NB4 (cell line): ENCODE measurements at regions not wholly inside any gene's neighbourhood (a gene's known extent, or its start where the extent isn't known, plus 50 kb on each side); places are given as distances from the start of the nearest gene placed in this dataset.
"Not testable (repeated sequence)": the region's sequence is repeated elsewhere in the genome, so short reads cannot be mapped to it uniquely, and the experiment has no call there.

Source experiments
- DNase-seq: peaks from one replicate; pipeline ENCODE4 v3.0.0; 2010; ENCODE audit warnings: low read depth
- H3K4me3 ChIP-seq: one replicate; pipeline ENCODE4 v1.5.1; 2011; ENCODE audit warnings: mild to moderate bottlenecking, low read depth, low read length, moderate library complexity
- CTCF ChIP-seq: IDR thresholded peaks from one replicate; pipeline ENCODE4 v1.5.1; 2012; ENCODE audit warnings: low read depth, low read length

DNA sequence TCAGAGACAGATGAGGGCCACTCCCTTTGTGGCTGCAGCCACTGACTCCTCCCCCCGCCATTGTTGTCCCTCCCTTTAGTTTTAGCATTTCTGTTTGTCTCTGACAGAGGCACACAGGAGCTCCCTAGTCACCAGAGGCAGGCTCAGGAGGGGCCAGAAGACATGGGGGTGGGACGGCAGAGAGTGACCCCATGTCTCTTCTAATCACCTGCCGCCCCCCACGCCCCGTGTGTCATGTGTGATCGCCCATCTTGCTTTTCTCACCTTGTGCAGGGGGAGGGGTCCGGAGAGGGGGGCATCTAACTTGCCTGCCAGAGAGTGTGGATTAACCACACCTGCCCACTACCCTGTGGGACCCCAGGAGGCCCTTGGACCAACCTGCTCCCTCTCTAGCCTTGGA is 246.7 kb upstream of the TP53TG3C start:
- DNase-seq, H3K4me3 ChIP-seq: not testable (repeated sequence)

DNA sequence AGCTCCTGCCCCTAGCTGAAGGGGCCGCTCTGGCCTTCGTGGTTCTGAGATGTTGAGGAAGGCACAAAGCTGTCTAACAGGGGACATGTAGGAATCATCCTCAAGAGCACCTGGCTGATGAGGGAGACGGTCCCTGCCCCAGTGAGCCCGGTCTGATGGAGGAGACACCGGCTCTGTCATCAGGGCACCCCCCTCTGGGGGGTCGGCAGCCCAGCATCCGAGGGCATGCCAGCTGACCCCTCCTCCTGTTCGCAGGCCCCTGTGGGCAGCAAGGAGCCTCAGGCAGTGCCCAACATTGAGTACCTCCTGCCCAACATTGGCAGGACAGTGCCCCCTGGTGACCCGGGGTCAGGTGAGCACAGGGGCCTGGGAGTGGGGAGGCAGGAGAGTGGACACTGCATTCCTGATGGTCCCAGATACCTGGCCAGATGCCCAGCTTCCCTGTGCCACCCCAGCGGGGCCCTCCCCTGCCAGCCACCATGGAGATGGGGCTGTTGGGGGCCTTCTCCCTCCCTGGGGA is 247.9 kb upstream of the TP53TG3C start:
- DNase-seq, H3K4me3 ChIP-seq: not testable (repeated sequence)

DNA sequence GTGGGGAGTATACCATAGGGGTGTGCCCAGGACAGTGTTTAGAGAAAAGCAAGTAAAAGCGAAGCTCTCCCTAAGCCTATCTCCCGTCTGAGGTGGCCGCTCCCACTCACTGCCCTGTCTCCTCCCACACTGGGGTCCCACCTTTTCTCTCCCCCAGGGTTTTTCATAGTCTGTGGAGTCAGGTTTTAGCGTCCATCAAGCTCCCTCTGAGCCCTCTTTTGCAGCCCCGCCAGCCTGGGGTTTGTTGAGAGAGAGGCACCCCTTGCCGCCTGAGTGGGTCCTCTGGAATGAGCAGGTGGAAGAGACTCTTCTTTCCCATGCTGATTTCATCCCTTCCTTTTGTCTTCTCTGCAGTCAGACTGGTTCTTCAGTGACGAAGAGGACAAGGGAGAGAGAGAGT is 248.7 kb upstream of the TP53TG3C start:
- H3K4me3 ChIP-seq, DNase-seq: not testable (repeated sequence)

DNA sequence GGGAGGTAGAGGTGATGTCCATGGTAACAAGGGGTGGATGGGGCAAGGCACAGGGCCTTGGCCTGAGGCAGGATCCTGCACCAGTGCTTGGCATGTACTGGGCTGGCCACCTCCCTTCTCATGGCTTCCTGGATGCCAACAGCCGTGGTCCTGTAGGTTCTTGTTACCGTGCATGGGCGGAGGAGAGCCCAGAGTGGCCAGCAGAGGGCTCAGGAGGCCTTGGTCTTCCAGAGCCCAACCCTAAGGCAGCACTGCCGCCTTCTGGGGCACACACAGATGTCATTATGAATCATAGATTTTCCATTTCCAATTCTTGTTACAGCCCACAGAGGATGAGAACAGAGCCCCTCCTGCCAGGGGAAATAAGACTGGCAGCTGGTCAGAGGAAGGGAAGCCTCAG is 254.2 kb upstream of the TP53TG3C start:
- not testable (repeated sequence) for DNase-seq, H3K4me3 ChIP-seq

DNA sequence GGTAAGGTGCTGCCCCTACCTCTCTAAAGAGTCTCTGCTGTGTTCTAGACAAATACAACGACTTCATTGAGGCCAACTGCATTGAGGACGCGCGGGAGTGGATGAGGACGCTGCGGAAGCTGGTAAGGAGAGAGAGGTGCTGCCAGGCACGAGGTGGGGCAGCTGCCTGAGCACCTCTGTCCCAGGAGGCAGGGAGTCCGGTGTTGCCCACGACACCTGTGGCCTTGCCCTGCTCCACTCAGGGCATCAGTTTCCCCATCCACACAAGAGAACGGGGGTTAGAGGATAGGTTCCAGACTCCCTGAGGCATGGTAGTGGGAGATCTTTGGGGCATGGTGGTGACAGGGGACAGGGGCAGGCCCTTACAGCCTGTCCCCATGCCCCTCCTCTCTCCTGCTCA is 256.1 kb upstream of the TP53TG3C start:
- H3K4me3 ChIP-seq, DNase-seq: not testable (repeated sequence)

- DNase-seq, H3K4me3 ChIP-seq: not testable (repeated sequence)
These were observed 256.5 kb upstream of the TP53TG3 start for GRCh38 chr16:32932240-32933040.

DNA sequence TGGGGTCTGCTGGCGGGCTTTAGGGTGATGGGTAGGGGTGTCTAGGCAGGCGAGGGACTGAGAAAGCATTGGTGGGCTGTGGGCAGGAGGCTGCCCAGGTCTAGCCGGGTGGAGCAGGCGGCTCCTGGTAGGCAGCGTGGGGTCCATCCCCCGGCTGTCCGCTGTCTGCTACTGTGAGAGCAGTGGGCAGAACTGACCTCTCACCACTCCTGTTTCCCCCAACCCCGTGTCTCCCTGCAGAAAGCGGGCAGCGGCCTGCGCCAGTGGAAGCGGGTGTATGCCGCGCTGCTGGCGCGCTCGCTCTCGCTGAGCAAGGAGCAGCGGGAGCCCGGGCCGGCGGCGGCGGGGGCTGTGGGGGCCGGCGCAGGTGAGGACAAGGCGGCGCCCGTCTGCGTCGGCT is 249.2 kb upstream of the TP53TG3 start:
- DNase-seq, H3K4me3 ChIP-seq: not testable (repeated sequence)

- peak; percentile 25 for TF ChIP-seq CTCF
- H3K4me3 ChIP-seq, result not testable (repeated sequence)
- peak; percentile 38 for DNase-seq
These were observed 246.6 kb upstream of the TP53TG3 start for GRCh38 chr16:32922578-32922977.

DNA sequence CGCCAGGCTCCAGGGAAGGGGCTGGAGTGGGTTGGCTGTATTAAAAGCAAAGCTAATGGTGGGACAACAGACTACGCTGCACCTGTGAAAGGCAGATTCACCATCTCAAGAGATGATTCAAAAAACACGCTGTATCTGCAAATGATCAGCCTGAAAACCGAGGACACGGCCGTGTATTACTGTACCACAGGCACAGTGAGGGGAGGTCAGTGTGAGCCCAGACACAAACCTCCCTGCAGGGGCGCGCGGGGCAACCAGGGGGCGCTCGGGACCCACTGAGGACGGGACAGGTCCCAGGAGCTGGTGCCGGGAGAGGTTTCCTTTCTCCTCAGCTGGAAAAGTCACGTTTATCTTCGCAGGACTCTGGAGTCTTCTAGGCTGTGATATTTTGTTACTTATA is 239.4 kb upstream of the TP53TG3 start:
- not testable (repeated sequence) for DNase-seq

DNA sequence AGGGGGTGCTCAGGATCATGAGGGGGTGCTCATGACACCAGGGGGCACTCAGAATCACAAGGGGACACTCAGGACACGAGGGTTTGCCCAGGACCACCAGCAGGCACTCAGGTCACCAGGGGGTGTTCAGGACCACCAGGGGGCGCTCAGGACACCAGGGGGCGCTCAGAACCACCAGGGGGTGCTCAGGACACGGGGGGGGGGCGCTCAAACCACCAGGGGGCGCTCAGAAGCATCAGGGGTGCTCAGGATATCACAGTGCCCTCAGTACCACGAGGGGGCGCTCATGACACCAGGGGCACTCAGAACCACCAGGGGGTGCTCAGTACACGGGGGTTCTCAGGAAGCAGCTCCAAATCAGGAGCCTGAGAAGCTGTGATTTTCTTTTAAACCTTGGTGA is 221.8 kb upstream of the TP53TG3 start:
- peak; percentile 63 for TF ChIP-seq CTCF
- DNase-seq, result peak; percentile 60
- H3K4me3 ChIP-seq, result not testable (repeated sequence)

More for the DNA sequence above, 239.4 kb upstream of the TP53TG3 start:
- not testable (repeated sequence) for H3K4me3 ChIP-seq

- not testable (repeated sequence) for H3K4me3 ChIP-seq, DNase-seq
These were observed 209.4 kb upstream of the TP53TG3 start for GRCh38 chr16:32885392-32885791.

DNA sequence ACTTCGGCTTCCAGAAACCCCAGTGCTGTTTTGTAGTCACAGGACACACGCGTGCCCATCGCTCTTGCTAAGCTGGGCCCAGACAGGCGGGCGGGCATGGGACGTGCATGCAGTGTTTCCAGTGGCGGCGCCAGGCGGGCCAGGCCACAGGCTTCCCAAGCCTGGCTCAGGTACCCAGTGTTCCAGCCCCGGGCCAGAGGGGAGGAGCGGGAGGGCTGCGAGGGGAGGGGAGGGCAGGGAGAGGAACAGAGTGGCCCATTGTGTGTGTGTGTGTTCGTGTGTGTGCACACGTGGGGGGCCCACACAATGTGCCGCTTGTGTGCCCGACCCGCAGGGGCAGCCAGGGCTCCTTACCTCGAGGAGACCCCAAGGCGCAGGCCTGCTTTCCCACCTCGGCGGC is 208.6 kb upstream of the TP53TG3 start:
- not testable (repeated sequence) for H3K4me3 ChIP-seq, DNase-seq

GRCh38 chr16:32882328-32882857 is 206.4 kb upstream of the TP53TG3 start:
- H3K4me3 ChIP-seq, DNase-seq: not testable (repeated sequence)

- H3K4me3 ChIP-seq, DNase-seq: not testable (repeated sequence)
These were observed 205.7 kb upstream of the TP53TG3 start for GRCh38 chr16:32881631-32882030.

DNA sequence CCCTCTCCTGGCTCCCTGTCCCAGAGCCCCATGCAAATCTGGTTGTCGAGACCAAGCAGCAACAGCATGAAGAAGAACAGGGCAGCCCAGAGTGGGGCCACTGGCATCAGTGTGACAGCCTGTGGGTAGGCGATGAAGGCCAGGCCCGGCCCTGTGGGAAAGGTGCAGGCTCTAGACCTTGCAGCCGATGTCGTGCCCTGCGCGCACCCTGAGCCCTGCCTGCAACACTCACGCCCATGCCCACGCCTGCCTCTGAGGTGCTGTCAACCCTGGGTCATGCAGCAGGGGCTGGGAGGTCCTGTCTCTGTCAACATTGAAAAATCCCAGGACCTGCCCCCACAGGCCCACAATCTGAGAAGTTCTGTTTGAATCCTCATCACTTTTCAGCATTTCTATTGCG is 204.0 kb upstream of the TP53TG3 start:
- not testable (repeated sequence) for H3K4me3 ChIP-seq, DNase-seq

GRCh38 chr16:32876718-32877117 is 200.8 kb upstream of the TP53TG3 start:
- not testable (repeated sequence) for H3K4me3 ChIP-seq, DNase-seq

DNA sequence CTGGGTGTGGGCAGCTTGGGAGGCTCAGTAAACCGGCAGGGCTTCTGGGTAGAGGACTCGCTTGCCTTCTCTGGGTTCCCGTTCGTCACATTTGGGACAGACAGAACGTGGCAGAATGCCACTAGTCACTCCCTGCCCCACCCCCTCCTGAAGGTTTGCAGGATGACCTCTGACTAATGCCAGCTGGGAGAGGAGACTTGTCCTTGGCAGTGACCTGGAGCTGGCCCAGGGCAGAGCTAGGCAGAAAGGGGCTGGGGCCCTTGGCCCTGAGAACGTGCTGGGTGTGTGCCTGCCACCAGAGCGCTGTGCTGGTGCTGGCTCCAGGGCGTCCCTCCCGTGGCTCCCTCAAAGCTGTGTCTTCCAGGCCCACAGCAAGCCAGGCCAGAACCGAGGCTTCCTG is 197.8 kb upstream of the TP53TG3 start:
- DNase-seq, result not testable (repeated sequence)

More for the DNA sequence above, 197.8 kb upstream of the TP53TG3 start:
- H3K4me3 ChIP-seq, result not testable (repeated sequence)
